GM23338 (cell line): ENCODE measurements at regions not wholly inside any gene's neighbourhood (a gene's known extent, or its start where the extent isn't known, plus 50 kb on each side); places are given as distances from the start of the nearest gene placed in this dataset.
"Not testable (repeated sequence)": the region's sequence is repeated elsewhere in the genome, so short reads cannot be mapped to it uniquely, and the experiment has no call there.

Experiments used
- CREB1 ChIP-seq: fragments of 250-450 bp; sonication (Bioruptor Pico); IDR thresholded peaks from 2 replicates; pipeline ENCODE4 v1.5.0; 2020; ENCODE audit warnings: low read depth, mild to moderate bottlenecking, moderate library complexity
- CTCF ChIP-seq, 2 experiments: fragments of 200-600 bp in 1 of 2; sonication (generic) in 1 of 2; conservative IDR thresholded peaks; 2 replicates each; pipeline versions ENCODE4 v1.5.1 to v1.6.1; 2016 to 2017; ENCODE audit warnings: antibody characterized with exemption in 2 of 2, low read depth in 2 of 2, mild to moderate bottlenecking in 2 of 2, moderate library complexity in 1 of 2
- ETS1 ChIP-seq: IDR thresholded peaks from 2 replicates; pipeline ENCODE4 v1.6.1; 2016; ENCODE audit warnings: antibody characterized with exemption
- EZH2 ChIP-seq: fragments of 200-600 bp; sonication (generic); IDR thresholded peaks from one replicate; pipeline ENCODE4 v1.8.0; 2017; ENCODE audit warnings: antibody characterized with exemption, mild to moderate bottlenecking, low read depth; ENCODE audit not compliant: unreplicated experiment
- EZH2phosphoT487 ChIP-seq: fragments of 200-600 bp; sonication (generic); IDR thresholded peaks from one replicate; pipeline ENCODE4 v1.8.1; 2018; ENCODE audit warnings: antibody characterized with exemption; ENCODE audit not compliant: unreplicated experiment
- JUNB ChIP-seq: IDR thresholded peaks from one replicate; pipeline ENCODE4 v1.6.1; 2016; ENCODE audit warnings: antibody characterized with exemption; ENCODE audit not compliant: unreplicated experiment
- NANOG ChIP-seq: IDR thresholded peaks from 2 replicates; pipeline ENCODE4 v1.6.1; 2016; ENCODE audit warnings: antibody characterized with exemption, borderline replicate concordance
- POLR2AphosphoS5 ChIP-seq: IDR thresholded peaks from 2 replicates; pipeline ENCODE4 v1.6.1; 2016; ENCODE audit warnings: antibody characterized with exemption, low read depth
- REST ChIP-seq: IDR thresholded peaks from one replicate; pipeline ENCODE4 v1.6.1; 2018; ENCODE audit warnings: antibody characterized with exemption; ENCODE audit not compliant: unreplicated experiment
- STAT1 ChIP-seq: IDR thresholded peaks from one replicate; pipeline ENCODE4 v1.6.1; 2016; ENCODE audit warnings: antibody characterized with exemption; ENCODE audit not compliant: unreplicated experiment
- ZNF114 ChIP-seq: fragments of 250-450 bp; sonication (Bioruptor Pico); IDR thresholded peaks from 2 replicates; pipeline ENCODE4 v1.5.0; 2020; ENCODE audit warnings: mild to moderate bottlenecking, moderate library complexity
- ZNF331 ChIP-seq: fragments of 250-450 bp; sonication (Bioruptor Pico); IDR thresholded peaks from 2 replicates; pipeline ENCODE4 v1.5.0; 2020; ENCODE audit warnings: low read depth, mild to moderate bottlenecking, moderate library complexity
- ZNF462 ChIP-seq: fragments of 250-450 bp; sonication (Bioruptor Pico); IDR thresholded peaks from 2 replicates; pipeline ENCODE4 v1.5.0; 2020; ENCODE audit warnings: mild to moderate bottlenecking, moderate library complexity

GRCh38 chr6:49274809-49275769 is 188.0 kb downstream of the MMUT start:
- TF ChIP-seq POLR2AphosphoS5; CTCF (conservative IDR thresholded peaks at IDR 0.05; ENCODE audit: low read depth in 2 of 2); EZH2phosphoT487; EZH2; REST; CREB1 (CRISPR knock-in tag); ZNF331; ZNF462 (CRISPR knock-in tag); ETS1; NANOG; JUNB; STAT1; ZNF114 (CRISPR knock-in tag): not testable (repeated sequence)
